Epidermal melanocyte (primary cell): ENCODE measurements at regions not wholly inside any gene's neighbourhood (a gene's known extent, or its start where the extent isn't known, plus 50 kb on each side); places are given as distances from the start of the nearest gene placed in this dataset.

ENCODE experiments used
- DNase-seq: peaks from one replicate; pipeline ENCODE4 v3.0.0; 2011; ENCODE audit warnings: low spot score; ENCODE audit not compliant: insufficient read length

- no peak for DNase-seq
Measured at GRCh38 chr4:81635739-81636138, 164.0 kb upstream of the RASGEF1B start.

- no peak for DNase-seq
Measured at GRCh38 chr4:81634766-81635549, 163.3 kb upstream of the RASGEF1B start.

GRCh38 chr4:81634165-81634564 is 162.5 kb upstream of the RASGEF1B start:
- no peak for DNase-seq

GRCh38 chr4:81632581-81633299 is 161.0 kb upstream of the RASGEF1B start:
- no peak for DNase-seq

GRCh38 chr4:81631958-81632441 is 160.3 kb upstream of the RASGEF1B start:
- no peak for DNase-seq

- DNase-seq = no peak
Measured at GRCh38 chr4:81629366-81629765, 157.7 kb upstream of the RASGEF1B start.

- no peak for DNase-seq
Measured at GRCh38 chr4:81628489-81628888, 156.8 kb upstream of the RASGEF1B start.

GRCh38 chr4:81627590-81627989 is 155.9 kb upstream of the RASGEF1B start:
- DNase-seq = no peak

- no peak for DNase-seq
Measured at GRCh38 chr4:81626851-81627250, 155.1 kb upstream of the RASGEF1B start.

- DNase-seq = no peak
Measured at GRCh38 chr4:81625422-81626417, 154.0 kb upstream of the RASGEF1B start.

- DNase-seq = no peak
Measured at GRCh38 chr4:81623434-81623833, 151.7 kb upstream of the RASGEF1B start.

GRCh38 chr4:81622474-81623184 is 150.9 kb upstream of the RASGEF1B start:
- no peak for DNase-seq

GRCh38 chr4:81622028-81622427 is 150.3 kb upstream of the RASGEF1B start:
- DNase-seq = no peak

GRCh38 chr4:81621490-81621889 is 149.8 kb upstream of the RASGEF1B start:
- DNase-seq = no peak

GRCh38 chr4:81620442-81620841 is 148.7 kb upstream of the RASGEF1B start:
- no peak for DNase-seq

GRCh38 chr4:81617545-81617944 is 145.8 kb upstream of the RASGEF1B start:
- DNase-seq = no peak

GRCh38 chr4:81611221-81611620 is 139.5 kb upstream of the RASGEF1B start:
- DNase-seq = no peak

GRCh38 chr4:81609844-81610243 is 138.1 kb upstream of the RASGEF1B start:
- no peak for DNase-seq

GRCh38 chr4:81607950-81608349 is 136.2 kb upstream of the RASGEF1B start:
- no peak for DNase-seq

- DNase-seq = no peak
Measured at GRCh38 chr4:81606801-81607501, 135.2 kb upstream of the RASGEF1B start.
